ENCODE measurements at regions not wholly inside any gene's neighbourhood (a gene's known extent, or its start where the extent isn't known, plus 50 kb on each side); places are given as distances from the start of the nearest gene placed in this dataset.
"Not testable (repeated sequence)": the region's sequence is repeated elsewhere in the genome, so short reads cannot be mapped to it uniquely, and the experiment has no call there.

DNA sequence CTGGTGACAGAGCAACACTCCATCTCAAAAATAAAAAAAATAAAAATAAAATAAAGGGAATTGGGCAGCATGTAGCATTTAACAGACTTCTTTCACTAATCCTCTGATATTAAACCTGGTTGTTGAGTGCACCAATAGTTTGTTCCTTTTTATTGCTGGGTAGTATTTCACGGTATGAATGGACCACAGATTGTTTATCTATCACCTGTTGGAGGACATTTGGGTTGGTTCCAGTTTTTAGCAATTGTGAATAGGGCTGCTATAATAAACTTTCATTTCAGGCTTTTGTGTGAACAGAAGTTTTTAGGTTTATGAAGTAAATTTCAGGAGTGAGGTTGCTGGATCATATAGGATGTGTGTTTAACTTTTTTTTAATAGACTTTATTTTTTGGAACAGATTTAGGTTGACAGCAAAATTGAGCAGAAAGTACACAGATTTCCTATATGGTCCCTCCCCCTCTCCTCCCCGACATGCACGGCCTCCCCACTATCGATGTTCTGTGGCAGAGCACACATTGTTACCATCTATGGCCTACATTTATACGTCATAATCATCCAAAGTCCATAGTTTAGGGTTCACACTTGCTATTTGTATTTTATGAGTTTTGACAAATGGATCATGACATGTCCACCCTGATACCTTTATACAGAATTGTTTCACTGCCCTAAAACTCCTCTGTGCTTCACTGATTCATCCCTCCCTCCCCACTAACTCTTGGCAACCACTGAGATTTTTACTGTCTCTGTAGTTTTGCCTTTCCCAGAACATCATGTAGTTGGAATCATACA lies 66.1 kb upstream of the TMPRSS2 start:
- DNase-seq, result no peak
- no peak overlapping the region for H3K4me3 ChIP-seq
- TF ChIP-seq, protein P1, sequence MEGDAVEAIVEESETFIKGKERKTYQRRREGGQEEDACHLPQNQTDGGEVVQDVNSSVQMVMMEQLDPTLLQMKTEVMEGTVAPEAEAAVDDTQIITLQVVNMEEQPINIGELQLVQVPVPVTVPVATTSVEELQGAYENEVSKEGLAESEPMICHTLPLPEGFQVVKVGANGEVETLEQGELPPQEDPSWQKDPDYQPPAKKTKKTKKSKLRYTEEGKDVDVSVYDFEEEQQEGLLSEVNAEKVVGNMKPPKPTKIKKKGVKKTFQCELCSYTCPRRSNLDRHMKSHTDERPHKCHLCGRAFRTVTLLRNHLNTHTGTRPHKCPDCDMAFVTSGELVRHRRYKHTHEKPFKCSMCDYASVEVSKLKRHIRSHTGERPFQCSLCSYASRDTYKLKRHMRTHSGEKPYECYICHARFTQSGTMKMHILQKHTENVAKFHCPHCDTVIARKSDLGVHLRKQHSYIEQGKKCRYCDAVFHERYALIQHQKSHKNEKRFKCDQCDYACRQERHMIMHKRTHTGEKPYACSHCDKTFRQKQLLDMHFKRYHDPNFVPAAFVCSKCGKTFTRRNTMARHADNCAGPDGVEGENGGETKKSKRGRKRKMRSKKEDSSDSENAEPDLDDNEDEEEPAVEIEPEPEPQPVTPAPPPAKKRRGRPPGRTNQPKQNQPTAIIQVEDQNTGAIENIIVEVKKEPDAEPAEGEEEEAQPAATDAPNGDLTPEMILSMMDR (IDR thresholded peaks at IDR 0.05), result no peak
- no peaks in the 10 kb centered on the region for H3K4me1 ChIP-seq
- H3K27ac ChIP-seq, result no peak overlapping the region
- peaks cover 3 to 44% (median 31%) of the 10 kb centered on the region in 3 donors for H3K9me3 ChIP-seq
- intact Hi-C loops (cut with DNase I; ENCODE audit: low total_unique reads), result no loop called here
- H3K27me3 ChIP-seq, result peaks cover 0 to under 1% of the 10 kb centered on the region in 2 donors
- H3K36me3 ChIP-seq, result no peaks in the 10 kb centered on the region

DNA sequence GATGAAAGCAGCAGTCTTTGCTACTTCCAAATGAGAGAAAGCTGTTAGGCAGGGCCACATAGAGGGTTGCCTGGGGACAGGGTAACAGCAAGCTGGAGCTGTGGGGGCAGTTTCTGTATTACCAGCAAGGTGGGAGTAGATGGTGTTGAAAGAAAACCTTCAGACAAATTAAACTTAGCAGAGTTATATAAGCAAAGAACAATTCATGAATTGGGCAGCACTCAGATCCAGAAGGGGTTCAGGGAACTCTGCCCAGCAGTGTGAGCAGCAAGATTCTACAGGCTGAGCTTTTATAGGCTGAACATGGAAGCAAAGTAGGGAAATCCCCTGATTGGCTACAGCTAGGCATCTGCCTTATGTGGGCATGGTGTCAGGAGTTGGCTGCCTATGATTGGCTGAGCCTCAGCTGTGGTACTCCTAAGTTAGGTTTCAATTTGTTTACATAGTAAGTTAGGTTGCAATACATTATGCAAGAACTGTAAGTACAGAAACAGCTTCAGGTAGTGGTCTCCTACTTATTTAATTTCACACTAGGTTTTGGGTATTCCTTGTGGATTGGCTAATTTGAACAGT lies 64.1 kb upstream of the TMPRSS2 start:
- no peaks in the 10 kb centered on the region for H3K36me3 ChIP-seq
- DNase-seq, result no peak
- TF ChIP-seq, protein P1 (IDR thresholded peaks at IDR 0.05), result no peak
- intact Hi-C loops (cut with DNase I; ENCODE audit: low total_unique reads), result no loop called here
- H3K27me3 ChIP-seq, result peaks cover 0 to 13% of the 10 kb centered on the region in 2 donors
- H3K9me3 ChIP-seq, result peaks cover 3 to 25% (median 17%) of the 10 kb centered on the region in 3 donors
- H3K4me1 ChIP-seq, result no peaks in the 10 kb centered on the region
- H3K4me3 ChIP-seq, result no peak overlapping the region
- H3K27ac ChIP-seq, result no peak overlapping the region

DNA sequence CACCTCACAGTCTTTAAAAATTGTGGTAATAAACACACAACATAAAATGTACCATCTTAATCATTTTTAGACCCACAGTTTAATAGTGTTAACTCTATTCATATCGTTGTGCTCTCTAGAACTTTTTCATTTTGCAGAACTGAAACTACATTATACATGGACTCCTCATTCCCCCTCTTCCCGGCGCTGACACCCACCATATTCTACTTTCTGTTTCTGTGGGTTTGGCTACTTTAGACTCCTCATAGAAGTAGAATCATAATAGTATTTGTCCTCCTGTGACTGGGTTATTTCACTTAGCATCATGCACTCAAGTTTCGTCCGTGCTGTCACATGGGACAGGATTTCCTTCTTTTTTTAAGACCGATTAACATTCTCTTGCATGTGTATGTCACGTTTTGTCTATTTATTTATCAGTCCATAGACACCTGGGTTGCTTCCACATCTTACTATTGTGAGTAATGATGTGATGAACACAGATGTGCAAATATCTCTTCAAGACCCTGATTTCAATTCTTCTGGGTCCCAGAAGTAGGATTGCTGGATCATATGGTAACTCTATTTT lies 62.9 kb upstream of the TMPRSS2 start:
- intact Hi-C loops (cut with DNase I; ENCODE audit: low total_unique reads), result no loop called here
- Histone ChIP-seq H3K9me3 (peaks cover 3 to 23% (median 10%) of the 10 kb centered on the region in 3 donors), H3K27ac (no peak overlapping the region), H3K36me3 (no peaks in the 10 kb centered on the region), H3K4me3 (no peak overlapping the region), H3K4me1 (no peaks in the 10 kb centered on the region), H3K27me3 (peaks cover 0 to 21% of the 10 kb centered on the region in 2 donors)
- no peak for DNase-seq
- TF ChIP-seq, protein P1 (IDR thresholded peaks at IDR 0.05), result no peak

DNA sequence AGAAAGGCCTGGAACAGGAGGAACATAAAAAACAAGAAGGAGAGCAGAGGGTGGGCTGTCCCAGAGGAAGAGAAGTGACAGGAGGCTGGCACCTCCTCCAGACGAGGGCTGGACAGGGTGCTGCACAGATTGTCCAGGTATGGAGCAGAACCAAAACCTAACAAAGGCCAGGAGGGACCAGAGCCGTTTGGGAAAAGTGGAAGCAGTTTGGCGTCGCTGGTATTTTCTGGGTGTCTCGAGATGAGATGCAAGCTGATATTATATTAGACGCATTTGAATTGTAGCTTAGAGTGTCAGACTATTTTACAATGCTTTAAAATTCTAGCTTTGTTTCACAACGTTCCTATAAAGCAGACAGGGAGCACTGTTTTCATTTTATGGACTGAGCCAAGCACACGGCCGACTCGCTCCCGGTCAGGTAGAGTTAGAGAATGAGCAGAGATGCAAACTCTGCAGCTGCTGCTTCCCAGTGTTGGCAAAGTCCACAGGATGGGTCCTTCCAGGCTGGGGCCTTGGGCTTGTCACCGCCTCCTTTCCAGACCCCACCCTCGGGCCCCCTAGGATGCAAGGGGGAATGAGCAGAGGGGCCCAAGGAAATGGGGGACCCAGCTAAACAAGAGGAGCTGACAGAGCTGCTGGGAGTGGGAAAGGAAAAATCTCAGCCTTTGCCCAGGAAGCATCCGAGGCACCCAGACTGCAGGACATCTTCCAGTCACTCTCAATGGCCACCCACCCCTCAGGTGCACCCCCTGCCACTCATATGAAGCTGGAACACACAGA lies 60.8 kb upstream of the TMPRSS2 start:
- TF ChIP-seq, protein P1 (IDR thresholded peaks at IDR 0.05), result no peak
- H3K27ac ChIP-seq, result no peak overlapping the region
- peaks cover 0 to 21% of the 10 kb centered on the region in 2 donors for H3K27me3 ChIP-seq
- H3K9me3 ChIP-seq, result peaks cover 3 to 13% (median 10%) of the 10 kb centered on the region in 3 donors
- H3K36me3 ChIP-seq, result no peaks in the 10 kb centered on the region
- intact Hi-C loops (cut with DNase I; ENCODE audit: low total_unique reads), result no loop called here
- H3K4me3 ChIP-seq, result no peak overlapping the region
- DNase-seq, result no peak
- no peaks in the 10 kb centered on the region for H3K4me1 ChIP-seq

DNA sequence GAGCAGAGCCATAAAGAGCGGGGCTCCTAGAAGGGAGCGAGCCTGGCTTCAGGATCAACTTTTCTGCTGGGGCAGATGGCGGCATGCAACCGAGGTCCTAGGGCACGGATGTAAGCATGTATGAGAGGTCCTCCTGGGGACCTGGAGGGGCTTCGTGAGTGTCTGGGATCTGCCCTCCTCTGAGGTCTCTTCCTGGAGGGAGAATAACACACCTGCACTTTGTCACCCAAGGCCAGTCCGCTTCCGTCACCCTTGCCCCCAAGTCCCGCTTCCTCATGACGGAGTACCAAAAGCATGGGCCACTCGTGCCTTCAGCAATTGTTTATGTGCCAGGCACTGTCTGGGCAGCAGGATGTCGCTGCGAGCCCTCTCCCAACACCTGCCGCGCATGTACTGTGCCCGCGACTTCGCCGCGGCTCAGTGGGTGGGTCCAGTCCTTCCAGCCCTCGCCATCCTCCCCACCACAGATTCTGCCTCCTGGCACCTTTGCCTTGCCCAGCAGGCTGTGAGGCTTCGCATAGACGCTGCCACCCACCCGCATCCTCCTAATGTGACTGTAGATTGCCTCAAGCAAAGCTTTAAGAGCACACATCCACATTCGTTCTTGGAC lies 60.0 kb upstream of the TMPRSS2 start:
- TF ChIP-seq, protein P1 (IDR thresholded peaks at IDR 0.05), result no peak
- intact Hi-C loops (cut with DNase I; ENCODE audit: low total_unique reads), result no loop called here
- Histone ChIP-seq H3K4me3 (no peak overlapping the region), H3K9me3 (peaks cover 3 to 13% (median 10%) of the 10 kb centered on the region in 3 donors), H3K4me1 (no peaks in the 10 kb centered on the region), H3K36me3 (no peaks in the 10 kb centered on the region), H3K27me3 (peaks cover 0 to 21% of the 10 kb centered on the region in 2 donors), H3K27ac (no peak overlapping the region)
- DNase-seq, result no peak

DNA sequence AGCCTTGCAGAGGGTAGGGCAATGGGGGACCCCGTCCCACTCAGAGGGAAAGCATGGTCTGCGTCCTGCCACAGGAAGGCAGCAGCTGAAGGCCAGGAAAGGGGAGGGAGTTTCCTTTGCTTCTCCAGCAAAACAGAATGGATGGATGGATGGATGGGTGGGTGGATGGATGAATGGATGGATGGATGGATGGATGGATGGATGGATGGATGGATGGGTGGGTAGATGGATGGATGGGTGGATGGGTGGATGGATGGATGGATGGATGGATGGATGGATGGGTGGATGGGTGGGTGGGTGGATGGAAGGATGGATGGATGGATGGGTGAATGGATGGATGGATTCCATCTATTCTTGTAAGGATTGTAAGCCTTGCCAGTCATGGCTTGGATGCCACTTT lies 59.3 kb upstream of the TMPRSS2 start:
- H3K9me3 ChIP-seq; H3K4me1 ChIP-seq; intact Hi-C loops (cut with DNase I; ENCODE audit: low total_unique reads); H3K36me3 ChIP-seq; H3K27ac ChIP-seq; DNase-seq; H3K4me3 ChIP-seq: not testable (repeated sequence)
- H3K27me3 ChIP-seq, result peaks cover 0 to 23% of the 10 kb centered on the region in 2 donors
